GM23338 (cell line): ENCODE measurements at regions not wholly inside any gene's neighbourhood (a gene's known extent, or its start where the extent isn't known, plus 50 kb on each side); places are given as distances from the start of the nearest gene placed in this dataset.

Experiments used
- CREB1 ChIP-seq: fragments of 250-450 bp; sonication (Bioruptor Pico); IDR thresholded peaks from 2 replicates; pipeline ENCODE4 v1.5.0; 2020; ENCODE audit warnings: low read depth, mild to moderate bottlenecking, moderate library complexity
- EZH2 ChIP-seq: fragments of 200-600 bp; sonication (generic); IDR thresholded peaks from one replicate; pipeline ENCODE4 v1.8.0; 2017; ENCODE audit warnings: antibody characterized with exemption, mild to moderate bottlenecking, low read depth; ENCODE audit not compliant: unreplicated experiment
- JUNB ChIP-seq: IDR thresholded peaks from one replicate; pipeline ENCODE4 v1.6.1; 2016; ENCODE audit warnings: antibody characterized with exemption; ENCODE audit not compliant: unreplicated experiment
- POLR2AphosphoS5 ChIP-seq: IDR thresholded peaks from 2 replicates; pipeline ENCODE4 v1.6.1; 2016; ENCODE audit warnings: antibody characterized with exemption, low read depth
- STAT1 ChIP-seq: IDR thresholded peaks from one replicate; pipeline ENCODE4 v1.6.1; 2016; ENCODE audit warnings: antibody characterized with exemption; ENCODE audit not compliant: unreplicated experiment
- ZNF114 ChIP-seq: fragments of 250-450 bp; sonication (Bioruptor Pico); IDR thresholded peaks from 2 replicates; pipeline ENCODE4 v1.5.0; 2020; ENCODE audit warnings: mild to moderate bottlenecking, moderate library complexity
- TF ChIP-seq, protein P1 (sequence below), 2 experiments: fragments of 200-600 bp in 1 of 2; sonication (generic) in 1 of 2; conservative IDR thresholded peaks; 2 replicates each; pipeline versions ENCODE4 v1.5.1 to v1.6.1; 2016 to 2017; ENCODE audit warnings: antibody characterized with exemption in 2 of 2, low read depth in 2 of 2, mild to moderate bottlenecking in 2 of 2, moderate library complexity in 1 of 2
- TF ChIP-seq, protein P2 (sequence below): IDR thresholded peaks from one replicate; pipeline ENCODE4 v1.6.1; 2018; ENCODE audit warnings: antibody characterized with exemption; ENCODE audit not compliant: unreplicated experiment
- TF ChIP-seq, protein P3 (sequence below): IDR thresholded peaks from 2 replicates; pipeline ENCODE4 v1.6.1; 2016; ENCODE audit warnings: antibody characterized with exemption

DNA sequence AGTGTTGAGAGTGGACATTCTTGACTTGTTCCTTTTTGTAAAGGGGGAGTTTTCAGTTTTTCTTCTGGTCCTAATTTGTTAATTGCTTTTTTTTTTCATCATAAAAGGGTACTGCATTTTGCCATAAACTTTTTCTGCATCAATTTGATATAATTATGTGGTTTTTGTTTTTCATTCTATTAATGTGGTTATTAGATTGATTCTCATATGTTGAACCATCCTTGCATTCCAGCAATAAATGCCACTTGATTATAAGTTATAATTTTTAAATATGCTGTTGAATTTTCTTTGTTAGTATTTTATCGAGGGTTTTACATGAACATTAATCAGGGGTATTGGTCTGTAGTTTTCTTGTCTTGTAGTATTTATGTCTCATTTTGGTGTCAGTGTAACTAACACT, 87.2 kb upstream of the SMIM36 start:
- TF ChIP-seq, protein P1, sequence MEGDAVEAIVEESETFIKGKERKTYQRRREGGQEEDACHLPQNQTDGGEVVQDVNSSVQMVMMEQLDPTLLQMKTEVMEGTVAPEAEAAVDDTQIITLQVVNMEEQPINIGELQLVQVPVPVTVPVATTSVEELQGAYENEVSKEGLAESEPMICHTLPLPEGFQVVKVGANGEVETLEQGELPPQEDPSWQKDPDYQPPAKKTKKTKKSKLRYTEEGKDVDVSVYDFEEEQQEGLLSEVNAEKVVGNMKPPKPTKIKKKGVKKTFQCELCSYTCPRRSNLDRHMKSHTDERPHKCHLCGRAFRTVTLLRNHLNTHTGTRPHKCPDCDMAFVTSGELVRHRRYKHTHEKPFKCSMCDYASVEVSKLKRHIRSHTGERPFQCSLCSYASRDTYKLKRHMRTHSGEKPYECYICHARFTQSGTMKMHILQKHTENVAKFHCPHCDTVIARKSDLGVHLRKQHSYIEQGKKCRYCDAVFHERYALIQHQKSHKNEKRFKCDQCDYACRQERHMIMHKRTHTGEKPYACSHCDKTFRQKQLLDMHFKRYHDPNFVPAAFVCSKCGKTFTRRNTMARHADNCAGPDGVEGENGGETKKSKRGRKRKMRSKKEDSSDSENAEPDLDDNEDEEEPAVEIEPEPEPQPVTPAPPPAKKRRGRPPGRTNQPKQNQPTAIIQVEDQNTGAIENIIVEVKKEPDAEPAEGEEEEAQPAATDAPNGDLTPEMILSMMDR (conservative IDR thresholded peaks at IDR 0.05; ENCODE audit: low read depth in 2 of 2): no peak
- TF ChIP-seq POLR2AphosphoS5 (no peak), EZH2 (no peak), ZNF114 (no peak), CREB1 (no peak), STAT1 (no peak), JUNB (no peak)
- TF ChIP-seq, protein P2, sequence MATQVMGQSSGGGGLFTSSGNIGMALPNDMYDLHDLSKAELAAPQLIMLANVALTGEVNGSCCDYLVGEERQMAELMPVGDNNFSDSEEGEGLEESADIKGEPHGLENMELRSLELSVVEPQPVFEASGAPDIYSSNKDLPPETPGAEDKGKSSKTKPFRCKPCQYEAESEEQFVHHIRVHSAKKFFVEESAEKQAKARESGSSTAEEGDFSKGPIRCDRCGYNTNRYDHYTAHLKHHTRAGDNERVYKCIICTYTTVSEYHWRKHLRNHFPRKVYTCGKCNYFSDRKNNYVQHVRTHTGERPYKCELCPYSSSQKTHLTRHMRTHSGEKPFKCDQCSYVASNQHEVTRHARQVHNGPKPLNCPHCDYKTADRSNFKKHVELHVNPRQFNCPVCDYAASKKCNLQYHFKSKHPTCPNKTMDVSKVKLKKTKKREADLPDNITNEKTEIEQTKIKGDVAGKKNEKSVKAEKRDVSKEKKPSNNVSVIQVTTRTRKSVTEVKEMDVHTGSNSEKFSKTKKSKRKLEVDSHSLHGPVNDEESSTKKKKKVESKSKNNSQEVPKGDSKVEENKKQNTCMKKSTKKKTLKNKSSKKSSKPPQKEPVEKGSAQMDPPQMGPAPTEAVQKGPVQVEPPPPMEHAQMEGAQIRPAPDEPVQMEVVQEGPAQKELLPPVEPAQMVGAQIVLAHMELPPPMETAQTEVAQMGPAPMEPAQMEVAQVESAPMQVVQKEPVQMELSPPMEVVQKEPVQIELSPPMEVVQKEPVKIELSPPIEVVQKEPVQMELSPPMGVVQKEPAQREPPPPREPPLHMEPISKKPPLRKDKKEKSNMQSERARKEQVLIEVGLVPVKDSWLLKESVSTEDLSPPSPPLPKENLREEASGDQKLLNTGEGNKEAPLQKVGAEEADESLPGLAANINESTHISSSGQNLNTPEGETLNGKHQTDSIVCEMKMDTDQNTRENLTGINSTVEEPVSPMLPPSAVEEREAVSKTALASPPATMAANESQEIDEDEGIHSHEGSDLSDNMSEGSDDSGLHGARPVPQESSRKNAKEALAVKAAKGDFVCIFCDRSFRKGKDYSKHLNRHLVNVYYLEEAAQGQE: no peak
- TF ChIP-seq, protein P3, sequence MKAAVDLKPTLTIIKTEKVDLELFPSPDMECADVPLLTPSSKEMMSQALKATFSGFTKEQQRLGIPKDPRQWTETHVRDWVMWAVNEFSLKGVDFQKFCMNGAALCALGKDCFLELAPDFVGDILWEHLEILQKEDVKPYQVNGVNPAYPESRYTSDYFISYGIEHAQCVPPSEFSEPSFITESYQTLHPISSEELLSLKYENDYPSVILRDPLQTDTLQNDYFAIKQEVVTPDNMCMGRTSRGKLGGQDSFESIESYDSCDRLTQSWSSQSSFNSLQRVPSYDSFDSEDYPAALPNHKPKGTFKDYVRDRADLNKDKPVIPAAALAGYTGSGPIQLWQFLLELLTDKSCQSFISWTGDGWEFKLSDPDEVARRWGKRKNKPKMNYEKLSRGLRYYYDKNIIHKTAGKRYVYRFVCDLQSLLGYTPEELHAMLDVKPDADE: no peak
